ENCODE measurements at regions not wholly inside any gene's neighbourhood (a gene's known extent, or its start where the extent isn't known, plus 50 kb on each side); places are given as distances from the start of the nearest gene placed in this dataset.
"Not testable (repeated sequence)": the region's sequence is repeated elsewhere in the genome, so short reads cannot be mapped to it uniquely, and the experiment has no call there.

GRCh38 chr14:41476526-41476925 is 130.2 kb upstream of the LRFN5 start:
- TF ChIP-seq CTCF (conservative IDR thresholded peaks at IDR 0.05; ENCODE audit: low read depth, low read length): no peak
- peak; percentile 1 for DNase-seq (ENCODE audit: low read depth)
- no peak overlapping the region for H3K4me3 ChIP-seq (ENCODE audit: low read depth, low read length)

GRCh38 chr14:41461380-41461779 is 145.3 kb upstream of the LRFN5 start:
- no peak for TF ChIP-seq CTCF (conservative IDR thresholded peaks at IDR 0.05; ENCODE audit: low read depth, low read length)
- no peak overlapping the region for H3K4me3 ChIP-seq (ENCODE audit: low read depth, low read length)
- DNase-seq (ENCODE audit: low read depth): no peak

DNA sequence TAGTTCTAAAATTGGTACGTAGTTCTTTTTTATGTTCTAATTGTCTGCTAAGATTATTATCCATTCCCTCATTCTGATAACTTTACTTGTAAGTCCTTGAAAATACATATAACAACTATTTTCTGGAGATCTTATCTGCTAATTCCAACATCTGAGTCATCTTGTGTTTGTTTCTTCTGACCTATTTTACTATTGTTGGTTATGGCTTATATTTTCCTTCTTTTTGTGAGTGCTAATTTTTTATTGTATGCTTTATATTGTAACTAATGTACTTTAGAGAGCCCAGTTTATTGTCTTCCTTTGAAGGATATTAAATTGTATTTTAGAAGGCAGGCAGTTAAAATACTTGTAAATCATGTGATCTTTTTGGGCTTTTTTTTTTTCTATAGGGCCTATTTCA is 149.3 kb upstream of the LRFN5 start:
- TF ChIP-seq CTCF (conservative IDR thresholded peaks at IDR 0.05; ENCODE audit: low read depth, low read length): no peak
- no peak overlapping the region for H3K4me3 ChIP-seq (ENCODE audit: low read depth, low read length)
- DNase-seq (ENCODE audit: low read depth): no peak

GRCh38 chr14:41449066-41449465 is 157.6 kb upstream of the LRFN5 start:
- DNase-seq (ENCODE audit: low read depth): no peak

GRCh38 chr14:41446008-41446407 is 160.7 kb upstream of the LRFN5 start:
- no peak for TF ChIP-seq CTCF (conservative IDR thresholded peaks at IDR 0.05; ENCODE audit: low read depth, low read length)
- no peak for DNase-seq (ENCODE audit: low read depth)
- H3K4me3 ChIP-seq (ENCODE audit: low read depth, low read length): no peak overlapping the region

More at GRCh38 chr14:41449066-41449465, 157.6 kb upstream of the LRFN5 start:
- H3K4me3 ChIP-seq (ENCODE audit: low read depth, low read length): no peak overlapping the region
- TF ChIP-seq CTCF (conservative IDR thresholded peaks at IDR 0.05; ENCODE audit: low read depth, low read length): no peak

DNA sequence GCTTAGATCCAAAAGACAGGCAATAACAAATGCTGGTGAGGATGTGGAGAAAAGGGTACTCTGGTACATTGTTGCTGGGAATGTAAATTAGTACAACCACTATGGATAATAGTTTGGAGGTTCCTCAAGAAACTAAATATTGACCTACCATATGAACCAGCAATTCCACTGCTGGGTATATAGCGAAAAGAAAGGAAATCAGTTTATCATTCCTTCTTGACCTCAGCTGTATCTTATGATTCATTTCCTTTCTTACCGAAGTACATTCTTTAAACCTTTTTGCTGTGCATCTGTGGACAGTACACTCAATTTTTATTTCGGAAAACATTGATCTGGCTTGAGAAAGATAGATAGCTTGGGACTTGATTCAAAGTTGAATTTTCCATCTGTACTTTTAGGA is 183.2 kb upstream of the LRFN5 start:
- no peak for DNase-seq (ENCODE audit: low read depth)
- no peak for TF ChIP-seq CTCF (conservative IDR thresholded peaks at IDR 0.05; ENCODE audit: low read depth, low read length)
- no peak overlapping the region for H3K4me3 ChIP-seq (ENCODE audit: low read depth, low read length)

GRCh38 chr14:41421308-41421707 is 185.4 kb upstream of the LRFN5 start:
- H3K4me3 ChIP-seq (ENCODE audit: low read depth, low read length); DNase-seq (ENCODE audit: low read depth): not testable (repeated sequence)

GRCh38 chr14:41419709-41420108 is 187.0 kb upstream of the LRFN5 start:
- no peak overlapping the region for H3K4me3 ChIP-seq (ENCODE audit: low read depth, low read length)
- DNase-seq (ENCODE audit: low read depth): no peak
- TF ChIP-seq CTCF (conservative IDR thresholded peaks at IDR 0.05; ENCODE audit: low read depth, low read length): no peak
